ENCODE measurements at regions not wholly inside any gene's neighbourhood (a gene's known extent, or its start where the extent isn't known, plus 50 kb on each side); places are given as distances from the start of the nearest gene placed in this dataset.

DNA sequence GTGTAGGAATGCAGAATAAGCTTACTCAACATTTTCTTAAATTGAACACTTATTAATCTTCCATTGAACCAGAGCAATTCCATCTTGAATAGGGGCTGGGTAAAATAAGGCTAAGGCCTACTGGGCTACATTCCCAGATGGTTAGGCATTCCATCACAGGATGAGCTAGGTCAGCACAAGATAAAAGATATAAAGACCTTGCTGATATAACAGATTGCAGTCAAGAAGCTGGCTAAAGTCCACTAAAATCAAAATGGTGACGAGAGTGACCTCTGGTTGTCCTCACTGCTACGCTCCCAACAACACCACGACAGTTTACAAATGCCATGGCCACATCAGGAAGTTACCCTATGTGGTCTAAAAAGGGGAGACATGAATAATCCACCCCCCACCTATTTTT, 156.1 kb downstream of the NXNL2 start:
- H3K27me3 ChIP-seq, result no peaks in the 10 kb centered on the region
- H3K4me1 ChIP-seq, result no peaks in the 10 kb centered on the region
- no peak for DNase-seq
- H3K36me3 ChIP-seq, result no peaks in the 10 kb centered on the region
- intact Hi-C loops (cut with DNase I; ENCODE audit: low total_unique reads), result no loop called here
- H3K9me3 ChIP-seq, result no peaks in the 10 kb centered on the region
- TF ChIP-seq, protein P1, sequence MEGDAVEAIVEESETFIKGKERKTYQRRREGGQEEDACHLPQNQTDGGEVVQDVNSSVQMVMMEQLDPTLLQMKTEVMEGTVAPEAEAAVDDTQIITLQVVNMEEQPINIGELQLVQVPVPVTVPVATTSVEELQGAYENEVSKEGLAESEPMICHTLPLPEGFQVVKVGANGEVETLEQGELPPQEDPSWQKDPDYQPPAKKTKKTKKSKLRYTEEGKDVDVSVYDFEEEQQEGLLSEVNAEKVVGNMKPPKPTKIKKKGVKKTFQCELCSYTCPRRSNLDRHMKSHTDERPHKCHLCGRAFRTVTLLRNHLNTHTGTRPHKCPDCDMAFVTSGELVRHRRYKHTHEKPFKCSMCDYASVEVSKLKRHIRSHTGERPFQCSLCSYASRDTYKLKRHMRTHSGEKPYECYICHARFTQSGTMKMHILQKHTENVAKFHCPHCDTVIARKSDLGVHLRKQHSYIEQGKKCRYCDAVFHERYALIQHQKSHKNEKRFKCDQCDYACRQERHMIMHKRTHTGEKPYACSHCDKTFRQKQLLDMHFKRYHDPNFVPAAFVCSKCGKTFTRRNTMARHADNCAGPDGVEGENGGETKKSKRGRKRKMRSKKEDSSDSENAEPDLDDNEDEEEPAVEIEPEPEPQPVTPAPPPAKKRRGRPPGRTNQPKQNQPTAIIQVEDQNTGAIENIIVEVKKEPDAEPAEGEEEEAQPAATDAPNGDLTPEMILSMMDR (IDR thresholded peaks at IDR 0.05), result no peak
- TF ChIP-seq POLR2A (IDR thresholded peaks at IDR 0.05), result no peak
- no peak overlapping the region for H3K27ac ChIP-seq
- no peak overlapping the region for H3K4me3 ChIP-seq

DNA sequence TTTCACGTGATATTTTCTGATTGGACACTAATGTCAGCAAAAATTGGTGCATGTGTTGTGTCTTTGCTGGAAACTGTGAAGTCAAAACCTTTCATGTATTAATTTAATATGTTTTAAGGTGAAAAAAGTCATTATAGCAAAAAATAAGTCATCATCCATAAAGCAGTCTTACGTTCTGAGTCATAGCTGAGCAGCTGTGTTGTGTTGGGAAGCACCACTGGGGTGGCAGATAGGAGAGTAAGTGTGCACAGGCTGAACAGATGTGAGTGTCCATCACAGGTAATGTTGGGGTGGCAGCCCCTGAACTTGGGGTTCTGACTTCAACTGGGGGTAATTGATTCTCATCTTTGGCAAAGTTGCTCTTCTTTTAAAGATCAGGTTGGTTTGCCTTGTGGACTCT, 156.8 kb downstream of the NXNL2 start:
- H3K4me1 ChIP-seq, result no peaks in the 10 kb centered on the region
- no peak overlapping the region for H3K27ac ChIP-seq
- no peaks in the 10 kb centered on the region for H3K36me3 ChIP-seq
- H3K4me3 ChIP-seq, result no peak overlapping the region
- no peaks in the 10 kb centered on the region for H3K9me3 ChIP-seq
- TF ChIP-seq, protein P1 (IDR thresholded peaks at IDR 0.05), result no peak
- no peak for TF ChIP-seq POLR2A (IDR thresholded peaks at IDR 0.05)
- intact Hi-C loops (cut with DNase I; ENCODE audit: low total_unique reads), result no loop called here
- no peak for DNase-seq
- no peaks in the 10 kb centered on the region for H3K27me3 ChIP-seq

DNA sequence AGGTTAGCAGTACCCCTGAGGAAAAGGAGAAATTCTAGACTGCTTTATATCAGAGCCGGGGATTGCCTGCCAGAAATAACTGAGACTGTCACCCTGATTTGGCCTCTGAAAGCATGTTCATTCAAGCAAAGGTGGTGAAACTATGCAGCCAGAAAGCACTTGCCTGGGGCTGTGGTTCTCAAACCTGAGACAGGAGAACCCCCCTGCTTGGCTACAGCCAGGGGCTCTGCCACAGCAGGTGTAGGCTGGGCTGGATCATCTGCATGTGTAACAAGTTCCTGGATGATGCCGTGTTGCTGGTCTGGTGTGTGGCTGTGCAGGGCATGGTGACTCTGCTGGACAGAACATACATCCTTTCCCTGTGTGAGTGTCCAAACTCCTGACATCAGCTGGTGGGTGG, 157.8 kb downstream of the NXNL2 start:
- Histone ChIP-seq H3K4me1 (no peaks in the 10 kb centered on the region), H3K36me3 (no peaks in the 10 kb centered on the region), H3K27me3 (no peaks in the 10 kb centered on the region), H3K27ac (no peak overlapping the region), H3K4me3 (no peak overlapping the region), H3K9me3 (no peaks in the 10 kb centered on the region)
- no peak for DNase-seq
- intact Hi-C loops (cut with DNase I; ENCODE audit: low total_unique reads), result no loop called here
- no peak for TF ChIP-seq POLR2A (IDR thresholded peaks at IDR 0.05)
- TF ChIP-seq, protein P1 (IDR thresholded peaks at IDR 0.05), result no peak

DNA sequence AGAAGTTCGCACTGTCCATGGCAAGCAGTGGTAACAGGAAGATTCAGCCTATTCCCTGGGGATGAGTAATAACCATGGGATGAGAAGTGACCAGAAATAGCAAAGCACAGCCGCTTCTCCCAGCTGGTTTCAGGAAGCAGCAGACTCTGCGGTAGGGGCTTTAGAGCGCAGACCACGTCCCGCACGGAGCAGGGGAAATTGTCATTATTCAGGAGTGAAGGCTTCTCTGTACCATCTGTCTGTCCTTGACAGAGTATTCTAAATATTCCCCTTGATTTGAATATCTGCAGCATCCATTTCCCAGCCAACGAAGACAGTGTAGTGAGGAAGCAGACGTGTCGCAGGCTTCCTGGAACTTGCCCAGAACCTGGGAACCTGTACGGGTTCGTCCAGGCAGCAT, 159.6 kb downstream of the NXNL2 start:
- no peak for DNase-seq
- Histone ChIP-seq H3K9me3 (no peaks in the 10 kb centered on the region), H3K4me3 (no peak overlapping the region), H3K4me1 (no peaks in the 10 kb centered on the region), H3K27ac (no peak overlapping the region), H3K27me3 (no peaks in the 10 kb centered on the region), H3K36me3 (no peaks in the 10 kb centered on the region)
- intact Hi-C loops (cut with DNase I; ENCODE audit: low total_unique reads), result no loop called here
- TF ChIP-seq, protein P1 (IDR thresholded peaks at IDR 0.05), result no peak
- TF ChIP-seq POLR2A (IDR thresholded peaks at IDR 0.05), result no peak

DNA sequence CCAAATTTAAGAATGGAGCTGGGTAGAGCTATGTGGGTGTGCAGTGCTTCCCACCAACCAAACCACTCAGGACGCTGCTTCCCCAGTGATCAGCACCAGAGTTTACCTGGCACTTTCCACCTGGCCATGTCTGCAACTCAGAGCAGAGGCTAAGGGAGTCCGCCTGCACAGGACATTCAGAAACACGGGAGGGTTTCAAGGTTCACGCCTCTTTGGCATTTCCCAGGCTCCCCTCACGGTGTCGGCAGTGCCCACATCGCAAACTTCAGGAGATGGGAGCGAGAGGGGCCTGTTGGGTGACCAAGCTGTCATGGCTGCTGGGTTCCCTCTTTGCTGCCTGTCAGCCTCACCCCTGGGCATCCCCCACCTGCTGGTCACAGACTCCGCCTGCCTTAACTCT, 161.5 kb downstream of the NXNL2 start:
- DNase-seq, result no peak
- Histone ChIP-seq H3K4me1 (no peaks in the 10 kb centered on the region), H3K9me3 (no peaks in the 10 kb centered on the region), H3K27ac (no peak overlapping the region), H3K36me3 (no peaks in the 10 kb centered on the region), H3K27me3 (no peaks in the 10 kb centered on the region), H3K4me3 (no peak overlapping the region)
- intact Hi-C loops (cut with DNase I; ENCODE audit: low total_unique reads), result no loop called here
- no peak for TF ChIP-seq POLR2A (IDR thresholded peaks at IDR 0.05)
- TF ChIP-seq, protein P1 (IDR thresholded peaks at IDR 0.05), result no peak
